ENCODE measurements at regions not wholly inside any gene's neighbourhood (a gene's known extent, or its start where the extent isn't known, plus 50 kb on each side); places are given as distances from the start of the nearest gene placed in this dataset.
"Not testable (repeated sequence)": the region's sequence is repeated elsewhere in the genome, so short reads cannot be mapped to it uniquely, and the experiment has no call there.

- H3K36me3 Mint-ChIP-seq, result no peaks in the 10 kb centered on the region
- DNase-seq (ENCODE audit: low spot score in 2 of 2), result no peak
- H3K4me1 Mint-ChIP-seq, result peaks cover 7% of the 10 kb centered on the region
- no peaks in the 10 kb centered on the region for H3K9me3 Mint-ChIP-seq
- no peak overlapping the region for H3K27ac Mint-ChIP-seq
- H3K4me3 Mint-ChIP-seq, result no peak overlapping the region
- no peak for ATAC-seq
Measured at GRCh38 chr6:4649728-4650127, 126.5 kb upstream of the CDYL start.

- no peaks in the 10 kb centered on the region for H3K36me3 Mint-ChIP-seq
Measured at GRCh38 chr6:4647414-4648365, 128.5 kb upstream of the CDYL start.

GRCh38 chr6:4645713-4646360 lies 130.4 kb upstream of the CDYL start:
- no peak overlapping the region for H3K27ac Mint-ChIP-seq
- no peak overlapping the region for H3K4me3 Mint-ChIP-seq
- H3K36me3 Mint-ChIP-seq, result no peaks in the 10 kb centered on the region
- H3K9me3 Mint-ChIP-seq, result no peaks in the 10 kb centered on the region
- H3K4me1 Mint-ChIP-seq, result peaks cover 7% of the 10 kb centered on the region
- ATAC-seq (no peak), DNase-seq (ENCODE audit: low spot score in 2 of 2) (peak in 1 of 2 donors; percentile 33)

More at GRCh38 chr6:4647414-4648365, 128.5 kb upstream of the CDYL start:
- Mint-ChIP-seq H3K9me3 (no peaks in the 10 kb centered on the region), H3K4me3 (peak overlapping the region; percentile 61), H3K4me1 (peaks cover 7% of the 10 kb centered on the region), H3K27ac (no peak overlapping the region)
- peak in 1 of 2 donors; percentile 49 for DNase-seq (ENCODE audit: low spot score in 2 of 2)
- peak; percentile 62 for ATAC-seq

GRCh38 chr6:4644996-4645395 lies 131.2 kb upstream of the CDYL start:
- H3K9me3 Mint-ChIP-seq, result no peaks in the 10 kb centered on the region
- ATAC-seq (no peak), DNase-seq (ENCODE audit: low spot score in 2 of 2) (peak in 1 of 2 donors; percentile 37)
- H3K4me3 Mint-ChIP-seq, result no peak overlapping the region
- H3K36me3 Mint-ChIP-seq, result no peaks in the 10 kb centered on the region
- peaks cover 7% of the 10 kb centered on the region for H3K4me1 Mint-ChIP-seq
- no peak overlapping the region for H3K27ac Mint-ChIP-seq

GRCh38 chr6:4641461-4641860 lies 134.7 kb upstream of the CDYL start:
- DNase-seq (ENCODE audit: low spot score in 2 of 2) (peak in 1 of 2 donors; percentile 44), ATAC-seq (peak; percentile 42)
- Mint-ChIP-seq H3K36me3 (no peaks in the 10 kb centered on the region), H3K9me3 (peaks cover 3% of the 10 kb centered on the region), H3K27ac (no peak overlapping the region), H3K4me1 (peaks cover 22% of the 10 kb centered on the region), H3K4me3 (no peak overlapping the region)

- peak in 1 of 2 donors; percentile 12 for DNase-seq (ENCODE audit: low spot score in 2 of 2)
- Mint-ChIP-seq H3K36me3 (no peaks in the 10 kb centered on the region), H3K4me3 (no peak overlapping the region), H3K4me1 (peaks cover 22% of the 10 kb centered on the region), H3K9me3 (peaks cover 3% of the 10 kb centered on the region), H3K27ac (no peak overlapping the region)
- ATAC-seq, result no peak
Measured at GRCh38 chr6:4640139-4640538, 136.1 kb upstream of the CDYL start.

- DNase-seq (ENCODE audit: low spot score in 2 of 2) (no peak), ATAC-seq (no peak)
- no peaks in the 10 kb centered on the region for H3K36me3 Mint-ChIP-seq
- no peak overlapping the region for H3K27ac Mint-ChIP-seq
- H3K4me1 Mint-ChIP-seq, result peaks cover 22% of the 10 kb centered on the region
- no peak overlapping the region for H3K4me3 Mint-ChIP-seq
- H3K9me3 Mint-ChIP-seq, result peaks cover 3% of the 10 kb centered on the region
Measured at GRCh38 chr6:4638641-4639040, 137.6 kb upstream of the CDYL start.

GRCh38 chr6:4637691-4638433 lies 138.3 kb upstream of the CDYL start:
- peaks cover 3% of the 10 kb centered on the region for H3K9me3 Mint-ChIP-seq
- ATAC-seq (peak; percentile 99), DNase-seq (ENCODE audit: low spot score in 2 of 2) (peak; percentile 9 to 66)
- no peak overlapping the region for H3K27ac Mint-ChIP-seq
- no peak overlapping the region for H3K4me3 Mint-ChIP-seq
- H3K4me1 Mint-ChIP-seq, result peaks cover 22% of the 10 kb centered on the region
- H3K36me3 Mint-ChIP-seq, result no peaks in the 10 kb centered on the region

- no peak for ATAC-seq
- no peak overlapping the region for H3K4me3 Mint-ChIP-seq
Measured at GRCh38 chr6:4636881-4637224, 139.4 kb upstream of the CDYL start.

GRCh38 chr6:4636191-4636880 lies 139.9 kb upstream of the CDYL start:
- H3K4me1 Mint-ChIP-seq, result peaks cover 22% of the 10 kb centered on the region
- ATAC-seq (no peak), DNase-seq (ENCODE audit: low spot score in 2 of 2) (peak in 1 of 2 donors; percentile 20)
- H3K27ac Mint-ChIP-seq, result peak overlapping the region; percentile 52
- H3K4me3 Mint-ChIP-seq, result no peak overlapping the region
- H3K36me3 Mint-ChIP-seq, result no peaks in the 10 kb centered on the region
- peaks cover 3% of the 10 kb centered on the region for H3K9me3 Mint-ChIP-seq

More at GRCh38 chr6:4636881-4637224, 139.4 kb upstream of the CDYL start:
- peaks cover 3% of the 10 kb centered on the region for H3K9me3 Mint-ChIP-seq
- DNase-seq (ENCODE audit: low spot score in 2 of 2), result peak in 1 of 2 donors; percentile 43
- peak overlapping the region; percentile 52 for H3K27ac Mint-ChIP-seq
- H3K36me3 Mint-ChIP-seq, result no peaks in the 10 kb centered on the region
- peaks cover 22% of the 10 kb centered on the region for H3K4me1 Mint-ChIP-seq

- Mint-ChIP-seq H3K36me3 (no peaks in the 10 kb centered on the region), H3K4me3 (no peak overlapping the region), H3K9me3 (peaks cover 3% of the 10 kb centered on the region), H3K27ac (no peak overlapping the region), H3K4me1 (peaks cover 22% of the 10 kb centered on the region)
- ATAC-seq (no peak), DNase-seq (ENCODE audit: low spot score in 2 of 2) (peak in 1 of 2 donors; percentile 20)
Measured at GRCh38 chr6:4635666-4636065, 140.5 kb upstream of the CDYL start.

- H3K27ac Mint-ChIP-seq, result no peak overlapping the region
Measured at GRCh38 chr6:4632421-4632820, 143.8 kb upstream of the CDYL start.

GRCh38 chr6:4629789-4630188 lies 146.4 kb upstream of the CDYL start:
- H3K9me3 Mint-ChIP-seq, result peaks cover 13% of the 10 kb centered on the region
- not testable (repeated sequence) for DNase-seq (ENCODE audit: low spot score in 2 of 2); H3K4me1 Mint-ChIP-seq; H3K36me3 Mint-ChIP-seq; ATAC-seq; H3K4me3 Mint-ChIP-seq; H3K27ac Mint-ChIP-seq

More at GRCh38 chr6:4632421-4632820, 143.8 kb upstream of the CDYL start:
- Mint-ChIP-seq H3K4me1 (peaks cover 8% of the 10 kb centered on the region), H3K4me3 (no peak overlapping the region), H3K36me3 (no peaks in the 10 kb centered on the region), H3K9me3 (peaks cover 15% of the 10 kb centered on the region)
- DNase-seq (ENCODE audit: low spot score in 2 of 2) (peak in 1 of 2 donors; percentile 2), ATAC-seq (no peak)

- H3K9me3 Mint-ChIP-seq, result peaks cover 13% of the 10 kb centered on the region
- ATAC-seq, result no peak
- no peak overlapping the region for H3K27ac Mint-ChIP-seq
- H3K4me1 Mint-ChIP-seq, result no peaks in the 10 kb centered on the region
- no peaks in the 10 kb centered on the region for H3K36me3 Mint-ChIP-seq
- no peak overlapping the region for H3K4me3 Mint-ChIP-seq
- DNase-seq (ENCODE audit: low spot score in 2 of 2), result no peak
Measured at GRCh38 chr6:4625557-4625956, 150.6 kb upstream of the CDYL start.

GRCh38 chr6:4624726-4625125 lies 151.5 kb upstream of the CDYL start:
- DNase-seq (ENCODE audit: low spot score in 2 of 2) (no peak), ATAC-seq (no peak)
- H3K36me3 Mint-ChIP-seq, result no peaks in the 10 kb centered on the region
- H3K27ac Mint-ChIP-seq, result no peak overlapping the region
- no peaks in the 10 kb centered on the region for H3K4me1 Mint-ChIP-seq
- H3K9me3 Mint-ChIP-seq, result peaks cover 9% of the 10 kb centered on the region
- no peak overlapping the region for H3K4me3 Mint-ChIP-seq
